ENCODE measurements at regions not wholly inside any gene's neighbourhood (a gene's known extent, or its start where the extent isn't known, plus 50 kb on each side); places are given as distances from the start of the nearest gene placed in this dataset.
"Not testable (repeated sequence)": the region's sequence is repeated elsewhere in the genome, so short reads cannot be mapped to it uniquely, and the experiment has no call there.

DNA sequence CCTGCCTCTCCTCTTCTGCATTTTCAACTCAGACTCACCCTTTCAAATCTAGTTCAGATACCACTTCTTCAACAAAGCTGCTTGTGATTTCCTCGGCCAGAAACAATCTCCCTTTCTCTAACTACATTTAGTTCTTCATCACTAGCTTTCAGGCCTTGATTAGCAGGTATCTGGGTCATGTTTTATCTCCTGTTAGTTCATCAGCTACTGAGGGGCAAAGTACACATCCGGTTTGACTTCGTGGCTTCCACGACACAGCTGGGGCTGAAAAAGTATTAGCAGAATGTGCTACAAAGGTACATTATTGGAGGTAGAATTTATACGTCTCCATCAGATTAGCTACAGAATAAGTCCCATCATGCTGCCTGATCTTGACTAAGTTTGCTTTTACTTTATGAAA, 197.2 kb upstream of the PRKX start:
- not testable (repeated sequence) for H3K4me1 ChIP-seq (ENCODE audit: insufficient read depth, low read length); H3K27me3 ChIP-seq (ENCODE audit: insufficient read depth, low read length); H3K9me3 ChIP-seq (ENCODE audit: low read depth, low read length); H3K4me3 ChIP-seq (ENCODE audit: low read length)

DNA sequence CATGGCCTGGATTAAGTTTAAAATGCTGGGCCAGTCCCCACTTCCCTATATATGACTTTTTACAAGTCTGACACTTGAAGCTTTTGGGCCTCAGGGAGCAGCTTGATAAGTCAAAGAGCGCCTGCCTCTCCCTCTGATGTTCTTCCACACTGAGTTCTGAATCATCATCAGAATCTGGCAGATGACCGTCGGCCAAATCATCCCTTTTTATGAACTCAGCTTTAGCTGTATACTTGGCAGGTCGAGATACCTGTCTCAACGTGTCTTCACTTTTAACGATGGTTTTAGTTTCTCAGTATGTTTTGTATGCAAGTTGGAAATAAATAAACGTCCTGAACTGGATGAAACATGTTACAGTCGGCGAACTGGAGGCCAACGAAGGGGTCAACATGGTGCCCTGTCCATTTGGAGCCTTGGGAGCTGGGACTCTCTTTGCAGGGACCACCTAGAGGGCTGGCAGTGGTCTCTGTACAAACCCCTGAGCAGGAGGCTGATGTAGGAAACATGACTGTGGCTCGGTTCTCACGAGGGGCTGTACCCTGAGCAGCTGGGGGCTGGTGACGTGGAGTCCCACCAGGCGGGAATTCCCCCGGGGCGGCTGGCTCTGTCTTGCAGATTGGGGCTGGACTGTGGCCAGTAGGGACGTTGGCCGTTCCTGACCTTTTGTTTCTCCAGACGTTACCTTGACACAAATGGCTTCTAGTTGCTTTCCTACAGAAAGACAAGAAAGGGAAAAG, 192.2 kb upstream of the PRKX start:
- not testable (repeated sequence) for H3K4me3 ChIP-seq (ENCODE audit: low read length); H3K4me1 ChIP-seq (ENCODE audit: insufficient read depth, low read length); H3K27me3 ChIP-seq (ENCODE audit: insufficient read depth, low read length); H3K9me3 ChIP-seq (ENCODE audit: low read depth, low read length)

DNA sequence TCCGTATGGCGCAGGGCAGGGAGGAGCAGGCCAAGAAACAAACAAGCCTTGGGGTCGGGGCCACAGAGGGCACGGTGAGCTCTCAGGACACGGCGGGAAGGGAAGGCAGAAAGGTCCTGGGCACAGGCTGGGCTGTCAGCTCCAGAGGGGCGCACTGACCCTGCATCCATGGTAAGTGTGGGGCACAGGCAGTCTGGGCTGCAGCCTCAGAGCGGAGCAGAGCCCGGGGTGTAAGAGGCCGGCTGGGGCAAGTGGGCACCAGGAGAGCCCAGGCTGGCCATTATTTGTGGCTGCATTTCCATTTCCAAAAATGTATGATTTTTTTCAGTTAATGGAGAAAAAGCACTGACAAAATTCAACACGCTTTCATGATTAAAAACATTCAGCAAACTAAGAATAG, 188.8 kb upstream of the PRKX start:
- not testable (repeated sequence) for H3K9me3 ChIP-seq (ENCODE audit: low read depth, low read length); H3K4me1 ChIP-seq (ENCODE audit: insufficient read depth, low read length); H3K4me3 ChIP-seq (ENCODE audit: low read length); H3K27me3 ChIP-seq (ENCODE audit: insufficient read depth, low read length)

DNA sequence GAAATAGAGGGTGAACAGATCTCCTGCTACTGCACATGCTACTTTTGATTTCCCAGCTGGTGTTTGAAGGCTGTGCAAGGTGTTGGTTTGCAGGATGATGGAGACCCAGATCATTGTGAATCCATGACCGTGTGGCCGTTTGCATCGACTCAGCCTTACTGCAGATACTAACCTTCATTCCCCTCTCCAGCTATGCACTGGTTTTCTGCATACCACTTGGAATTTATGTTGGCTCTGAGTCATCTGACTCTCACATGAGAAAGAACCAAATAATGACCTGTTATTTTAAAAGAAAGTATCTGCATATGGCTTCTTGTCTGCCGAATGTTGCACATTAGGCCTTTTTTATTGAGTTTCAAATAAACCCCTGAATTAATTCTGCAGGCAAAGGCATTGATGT, 183.3 kb upstream of the PRKX start:
- not testable (repeated sequence) for H3K27me3 ChIP-seq (ENCODE audit: insufficient read depth, low read length); H3K4me1 ChIP-seq (ENCODE audit: insufficient read depth, low read length); H3K9me3 ChIP-seq (ENCODE audit: low read depth, low read length); H3K4me3 ChIP-seq (ENCODE audit: low read length)

DNA sequence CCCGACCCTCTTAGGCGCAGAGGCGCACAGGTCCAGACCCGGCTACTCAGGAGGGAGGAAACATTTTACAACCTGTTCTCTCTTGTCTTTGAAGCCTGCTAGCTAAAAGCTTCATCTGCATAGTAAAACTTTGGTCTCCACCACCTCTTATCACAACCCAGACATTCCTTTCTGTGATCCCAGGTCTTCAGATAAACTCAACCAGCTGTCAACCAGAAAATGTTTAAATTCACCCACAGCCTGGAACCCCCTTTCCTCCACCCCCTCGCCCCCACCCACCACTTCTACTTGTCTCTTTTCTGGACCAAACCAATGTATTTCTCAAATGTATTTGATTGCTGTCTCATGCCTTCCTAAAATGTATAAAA, 169.1 kb upstream of the PRKX start:
- H3K4me3 ChIP-seq (ENCODE audit: low read length); H3K4me1 ChIP-seq (ENCODE audit: insufficient read depth, low read length); H3K9me3 ChIP-seq (ENCODE audit: low read depth, low read length); H3K27me3 ChIP-seq (ENCODE audit: insufficient read depth, low read length): not testable (repeated sequence)

DNA sequence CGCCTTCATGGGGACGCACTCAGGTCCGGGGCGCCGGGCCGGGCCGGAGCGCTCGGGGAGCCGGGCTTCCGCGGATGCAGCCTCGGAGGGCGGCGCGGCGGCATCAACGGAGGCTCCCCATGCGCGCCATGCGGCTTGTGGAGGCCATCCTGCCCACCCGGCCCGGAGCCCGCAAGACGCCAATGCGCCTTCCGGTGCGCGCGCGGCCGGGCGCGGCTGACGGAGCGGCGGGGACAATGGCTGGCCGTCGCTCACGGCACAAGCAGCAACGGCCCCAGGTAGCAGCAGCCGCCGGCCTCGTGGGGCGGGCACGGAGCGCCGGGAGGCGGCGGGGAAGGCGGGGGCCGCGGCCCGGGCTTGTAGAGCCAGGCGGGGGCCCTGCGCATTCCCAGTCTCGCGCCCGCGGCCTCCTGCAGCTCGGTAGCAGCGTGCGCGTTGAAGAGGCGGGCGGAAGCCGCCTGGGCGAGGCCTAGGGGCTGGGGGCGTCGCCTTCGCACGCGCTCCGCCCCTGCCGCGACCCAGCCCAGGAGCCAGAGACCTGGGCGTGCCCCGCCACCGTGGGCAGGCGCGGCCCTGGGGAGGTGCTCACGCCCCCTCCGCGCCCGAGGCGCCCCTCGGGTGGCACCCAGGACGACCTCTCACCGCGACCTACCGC, 168.6 kb upstream of the PRKX start:
- H3K4me1 ChIP-seq (ENCODE audit: insufficient read depth, low read length); H3K4me3 ChIP-seq (ENCODE audit: low read length): not testable (repeated sequence)

DNA sequence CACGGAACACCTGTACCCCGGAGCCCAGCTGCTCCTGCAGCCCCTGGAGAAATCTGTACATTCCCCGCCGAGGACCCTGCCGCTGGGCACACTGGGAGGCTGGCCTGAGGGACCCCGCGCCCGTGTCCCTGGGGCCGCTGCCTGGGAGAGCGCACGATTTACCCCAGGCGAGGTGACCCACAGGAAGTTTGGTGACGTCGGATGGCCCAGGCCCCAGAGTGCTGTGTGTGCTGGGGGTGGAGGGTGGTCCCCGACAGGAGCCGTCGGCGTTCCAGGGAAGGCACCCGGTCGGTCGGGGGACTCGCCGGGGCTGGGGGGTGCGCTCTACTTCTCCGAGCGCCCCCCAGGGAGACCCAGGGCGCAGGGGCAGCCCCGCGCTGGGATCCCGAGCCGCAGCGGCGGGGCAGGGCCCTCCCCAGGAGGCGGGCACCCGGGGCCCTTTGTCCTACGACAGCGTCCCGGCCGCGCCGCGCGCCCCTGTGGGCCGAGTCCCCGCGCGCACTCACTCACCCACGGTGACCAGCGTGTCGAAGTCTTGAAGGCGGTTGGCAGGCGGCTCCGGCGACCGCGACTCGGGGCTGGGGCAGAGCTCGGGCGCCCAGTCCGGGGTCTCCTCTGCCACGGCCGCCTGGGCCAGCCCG, 167.9 kb upstream of the PRKX start:
- not testable (repeated sequence) for H3K4me3 ChIP-seq (ENCODE audit: low read length); H3K27me3 ChIP-seq (ENCODE audit: insufficient read depth, low read length); H3K9me3 ChIP-seq (ENCODE audit: low read depth, low read length); H3K4me1 ChIP-seq (ENCODE audit: insufficient read depth, low read length)

More for the DNA sequence above, 168.6 kb upstream of the PRKX start:
- not testable (repeated sequence) for H3K27me3 ChIP-seq (ENCODE audit: insufficient read depth, low read length); H3K9me3 ChIP-seq (ENCODE audit: low read depth, low read length)

DNA sequence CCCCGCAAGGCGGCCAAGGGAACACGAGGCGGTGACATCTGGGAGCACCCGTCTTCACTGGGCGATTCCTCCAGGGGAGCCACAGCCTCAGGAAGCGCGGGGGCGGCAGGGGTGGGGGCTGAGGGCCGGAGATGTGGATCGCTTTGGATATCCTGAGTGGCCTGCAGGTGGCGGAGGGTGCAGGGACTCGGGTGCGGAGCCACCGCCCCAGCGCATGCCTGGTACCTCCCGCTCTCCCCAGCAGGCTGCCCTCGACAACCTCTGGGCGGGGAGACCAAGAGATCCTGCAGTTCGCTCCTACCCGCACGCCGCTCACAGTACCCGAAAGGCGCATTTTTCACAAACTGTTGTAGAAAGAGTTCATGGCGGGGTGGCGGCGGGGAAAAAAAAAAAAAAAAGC, 162.9 kb upstream of the PRKX start:
- H3K4me3 ChIP-seq (ENCODE audit: low read length); H3K27me3 ChIP-seq (ENCODE audit: insufficient read depth, low read length); H3K9me3 ChIP-seq (ENCODE audit: low read depth, low read length); H3K4me1 ChIP-seq (ENCODE audit: insufficient read depth, low read length): not testable (repeated sequence)

DNA sequence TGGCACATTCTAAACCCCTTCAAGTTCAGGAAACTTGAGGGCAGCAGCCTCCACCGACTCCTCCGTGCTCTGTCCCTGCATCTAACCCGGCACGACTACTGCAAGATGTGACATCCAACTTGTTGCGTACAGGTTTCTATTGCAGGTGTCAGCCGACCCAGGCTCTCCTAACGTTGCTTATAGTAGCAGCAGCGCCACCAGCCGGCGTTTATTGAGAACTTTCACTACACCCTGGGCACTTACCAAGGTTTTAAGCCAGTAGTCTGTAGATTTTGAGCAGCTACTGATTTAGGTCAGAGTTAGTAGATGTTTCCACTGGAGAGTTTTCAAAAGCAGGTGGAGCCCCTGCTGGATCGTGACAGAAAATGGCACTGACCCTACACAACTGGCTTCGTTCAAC, 162.2 kb upstream of the PRKX start:
- H3K27me3 ChIP-seq (ENCODE audit: insufficient read depth, low read length); H3K9me3 ChIP-seq (ENCODE audit: low read depth, low read length); H3K4me3 ChIP-seq (ENCODE audit: low read length); H3K4me1 ChIP-seq (ENCODE audit: insufficient read depth, low read length): not testable (repeated sequence)

DNA sequence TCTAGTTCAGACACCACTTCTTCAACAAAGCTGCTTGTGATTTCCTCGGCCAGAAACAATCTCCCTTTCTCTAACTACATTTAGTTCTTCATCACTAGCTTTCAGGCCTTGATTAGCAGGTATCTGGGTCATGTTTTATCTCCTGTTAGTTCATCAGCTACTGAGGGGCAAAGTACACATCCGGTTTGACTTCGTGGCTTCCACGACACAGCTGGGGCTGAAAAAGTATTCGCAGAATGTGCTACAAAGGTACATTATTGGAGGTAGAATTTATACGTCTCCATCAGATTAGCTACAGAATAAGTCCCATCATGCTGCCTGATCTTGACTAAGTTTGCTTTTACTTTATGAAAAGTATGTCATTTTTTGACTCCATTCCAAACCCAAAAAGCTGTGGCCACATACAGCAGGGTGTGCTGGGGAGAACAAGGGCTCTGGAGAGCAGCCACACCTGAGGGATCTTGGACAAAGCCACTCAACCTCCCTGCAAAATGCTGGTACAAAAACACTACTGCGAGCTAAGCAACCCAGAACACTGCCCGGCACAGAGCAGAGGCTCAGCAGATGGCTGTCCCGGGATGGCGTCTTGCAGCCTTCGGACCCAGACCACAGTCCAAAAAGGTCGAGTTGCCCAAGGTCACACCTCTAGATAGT, 158.9 kb upstream of the PRKX start:
- not testable (repeated sequence) for H3K4me1 ChIP-seq (ENCODE audit: insufficient read depth, low read length); H3K4me3 ChIP-seq (ENCODE audit: low read length); H3K27me3 ChIP-seq (ENCODE audit: insufficient read depth, low read length); H3K9me3 ChIP-seq (ENCODE audit: low read depth, low read length)

DNA sequence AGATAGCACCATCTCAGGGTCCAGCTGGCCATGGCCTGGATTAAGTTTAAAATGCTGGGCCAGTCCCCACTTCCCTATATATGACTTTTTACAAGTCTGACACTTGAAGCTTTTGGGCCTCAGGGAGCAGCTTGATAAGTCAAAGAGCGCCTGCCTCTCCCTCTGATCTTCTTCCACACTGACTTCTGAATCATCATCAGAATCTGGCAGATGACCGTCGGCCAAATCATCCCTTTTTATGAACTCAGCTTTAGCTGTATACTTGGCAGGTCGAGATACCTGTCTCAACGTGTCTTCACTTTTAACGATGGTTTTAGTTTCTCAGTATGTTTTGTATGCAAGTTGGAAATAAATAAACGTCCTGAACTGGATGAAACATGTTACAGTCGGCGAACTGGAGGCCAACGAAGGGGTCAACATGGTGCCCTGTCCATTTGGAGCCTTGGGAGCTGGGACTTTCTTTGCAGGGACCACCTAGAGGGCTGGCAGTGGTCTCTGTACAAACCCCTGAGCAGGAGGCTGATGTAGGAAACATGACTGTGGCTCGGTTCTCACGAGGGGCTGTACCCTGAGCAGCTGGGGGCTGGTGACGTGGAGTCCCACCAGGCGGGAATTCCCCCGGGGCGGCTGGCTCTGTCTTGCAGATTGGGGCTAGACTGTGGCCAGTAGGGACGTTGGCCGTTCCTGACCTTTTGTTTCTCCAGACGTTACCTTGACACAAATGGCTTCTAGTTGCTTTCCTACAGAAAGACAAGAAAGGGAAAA, 153.8 kb upstream of the PRKX start:
- H3K9me3 ChIP-seq (ENCODE audit: low read depth, low read length); H3K4me3 ChIP-seq (ENCODE audit: low read length); H3K4me1 ChIP-seq (ENCODE audit: insufficient read depth, low read length); H3K27me3 ChIP-seq (ENCODE audit: insufficient read depth, low read length): not testable (repeated sequence)

DNA sequence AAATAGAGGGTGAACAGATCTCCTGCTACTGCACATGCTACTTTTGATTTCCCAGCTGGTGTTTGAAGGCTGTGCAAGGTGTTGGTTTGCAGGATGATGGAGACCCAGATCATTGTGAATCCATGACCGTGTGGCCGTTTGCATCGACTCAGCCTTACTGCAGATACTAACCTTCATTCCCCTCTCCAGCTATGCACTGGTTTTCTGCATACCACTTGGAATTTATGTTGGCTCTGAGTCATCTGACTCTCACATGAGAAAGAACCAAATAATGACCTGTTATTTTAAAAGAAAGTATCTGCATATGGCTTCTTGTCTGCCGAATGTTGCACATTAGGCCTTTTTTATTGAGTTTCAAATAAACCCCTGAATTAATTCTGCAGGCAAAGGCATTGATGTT, 144.9 kb upstream of the PRKX start:
- H3K4me1 ChIP-seq (ENCODE audit: insufficient read depth, low read length); H3K4me3 ChIP-seq (ENCODE audit: low read length); H3K9me3 ChIP-seq (ENCODE audit: low read depth, low read length); H3K27me3 ChIP-seq (ENCODE audit: insufficient read depth, low read length): not testable (repeated sequence)

DNA sequence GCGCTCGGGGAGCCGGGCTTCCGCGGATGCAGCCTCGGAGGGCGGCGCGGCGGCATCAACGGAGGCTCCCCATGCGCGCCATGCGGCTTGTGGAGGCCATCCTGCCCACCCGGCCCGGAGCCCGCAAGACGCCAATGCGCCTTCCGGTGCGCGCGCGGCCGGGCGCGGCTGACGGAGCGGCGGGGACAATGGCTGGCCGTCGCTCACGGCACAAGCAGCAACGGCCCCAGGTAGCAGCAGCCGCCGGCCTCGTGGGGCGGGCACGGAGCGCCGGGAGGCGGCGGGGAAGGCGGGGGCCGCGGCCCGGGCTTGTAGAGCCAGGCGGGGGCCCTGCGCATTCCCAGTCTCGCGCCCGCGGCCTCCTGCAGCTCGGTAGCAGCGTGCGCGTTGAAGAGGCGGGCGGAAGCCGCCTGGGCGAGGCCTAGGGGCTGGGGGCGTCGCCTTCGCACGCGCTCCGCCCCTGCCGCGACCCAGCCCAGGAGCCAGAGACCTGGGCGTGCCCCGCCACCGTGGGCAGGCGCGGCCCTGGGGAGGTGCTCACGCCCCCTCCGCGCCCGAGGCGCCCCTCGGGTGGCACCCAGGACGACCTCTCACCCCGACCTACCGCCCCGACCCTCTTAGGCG, 130.2 kb upstream of the PRKX start:
- H3K4me1 ChIP-seq (ENCODE audit: insufficient read depth, low read length); H3K9me3 ChIP-seq (ENCODE audit: low read depth, low read length); H3K27me3 ChIP-seq (ENCODE audit: insufficient read depth, low read length): not testable (repeated sequence)
- H3K4me3 ChIP-seq (ENCODE audit: low read length) = peak overlapping the region; percentile 24

DNA sequence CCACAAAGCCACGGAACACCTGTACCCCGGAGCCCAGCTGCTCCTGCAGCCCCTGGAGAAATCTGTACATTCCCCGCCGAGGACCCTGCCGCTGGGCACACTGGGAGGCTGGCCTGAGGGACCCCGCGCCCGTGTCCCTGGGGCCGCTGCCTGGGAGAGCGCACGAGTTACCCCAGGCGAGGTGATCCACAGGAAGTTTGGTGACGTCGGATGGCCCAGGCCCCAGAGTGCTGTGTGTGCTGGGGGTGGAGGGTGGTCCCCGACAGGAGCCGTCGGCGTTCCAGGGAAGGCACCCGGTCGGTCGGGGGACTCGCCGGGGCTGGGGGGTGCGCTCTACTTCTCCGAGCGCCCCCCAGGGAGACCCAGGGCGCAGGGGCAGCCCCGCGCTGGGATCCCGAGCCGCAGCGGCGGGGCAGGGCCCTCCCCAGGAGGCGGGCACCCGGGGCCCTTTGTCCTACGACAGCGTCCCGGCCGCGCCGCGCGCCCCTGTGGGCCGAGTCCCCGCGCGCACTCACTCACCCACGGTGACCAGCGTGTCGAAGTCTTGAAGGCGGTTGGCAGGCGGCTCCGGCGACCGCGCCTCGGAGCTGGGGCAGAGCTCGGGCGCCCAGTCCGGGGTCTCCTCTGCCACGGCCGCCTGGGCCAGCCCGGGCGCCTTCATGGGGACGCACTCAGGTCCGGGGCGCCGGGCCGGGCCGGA, 129.5 kb upstream of the PRKX start:
- H3K4me3 ChIP-seq (ENCODE audit: low read length) = peak overlapping the region; percentile 24
- not testable (repeated sequence) for H3K27me3 ChIP-seq (ENCODE audit: insufficient read depth, low read length); H3K9me3 ChIP-seq (ENCODE audit: low read depth, low read length); H3K4me1 ChIP-seq (ENCODE audit: insufficient read depth, low read length)

Data from mononuclear cell (primary cell).